Upper lobe of right lung (tissue), 1 donor: ENCODE measurements at regions not wholly inside any gene's neighbourhood (a gene's known extent, or its start where the extent isn't known, plus 50 kb on each side); places are given as distances from the start of the nearest gene placed in this dataset.

ENCODE experiments used
- ATAC-seq: fragments of 200-7000 bp; cut with Tn5 transposase; one replicate; pipeline ENCODE4 v1.9.1; 2020; ENCODE audit warnings: mild to moderate bottlenecking, moderate library complexity
- DNase-seq: peaks from one replicate; pipeline ENCODE4 v3.0.0-alpha.2; 2020
- H3K27ac ChIP-seq: fragments of 200-600 bp; one replicate; pipeline ENCODE4 v1.8.0; 2022
- H3K27me3 ChIP-seq: fragments of 200-600 bp; one replicate; pipeline ENCODE4 v1.8.0; 2022; ENCODE audit warnings: mild to moderate bottlenecking
- H3K36me3 ChIP-seq: fragments of 200-600 bp; one replicate; pipeline ENCODE4 v1.8.0; 2022
- H3K4me1 ChIP-seq: fragments of 200-600 bp; one replicate; pipeline ENCODE4 v1.8.0; 2022
- H3K4me3 ChIP-seq: fragments of 200-600 bp; one replicate; pipeline ENCODE4 v1.8.0; 2022; ENCODE audit warnings: mild to moderate bottlenecking
- H3K9me3 ChIP-seq: fragments of 200-600 bp; one replicate; pipeline ENCODE4 v1.8.0; 2022
- CTCF ChIP-seq: fragments of 200-600 bp; IDR thresholded peaks from one replicate; pipeline ENCODE4 v1.8.0; 2022; ENCODE audit warnings: antibody characterized with exemption
- intact Hi-C: fragments of 100-400 bp; cut with DNase I; formaldehyde crosslinking; loops from one replicate; pipeline ENCODE4 v1.11.0; 2022
- donor health status: DM: no; HTN: yes; CAD: no; lungs with severe emphysema.

GRCh38 chr5:67383451-67383850, 186.9 kb upstream of the CD180 start:
- no peaks in the 10 kb centered on the region for H3K9me3 ChIP-seq
- no peak overlapping the region for H3K27ac ChIP-seq
- DNase-seq (no peak), ATAC-seq (no peak)
- no peaks in the 10 kb centered on the region for H3K36me3 ChIP-seq
- intact Hi-C loops, result no loop called here
- no peak for TF ChIP-seq CTCF
- no peaks in the 10 kb centered on the region for H3K27me3 ChIP-seq
- H3K4me1 ChIP-seq, result no peaks in the 10 kb centered on the region
- H3K4me3 ChIP-seq, result no peak overlapping the region

DNA sequence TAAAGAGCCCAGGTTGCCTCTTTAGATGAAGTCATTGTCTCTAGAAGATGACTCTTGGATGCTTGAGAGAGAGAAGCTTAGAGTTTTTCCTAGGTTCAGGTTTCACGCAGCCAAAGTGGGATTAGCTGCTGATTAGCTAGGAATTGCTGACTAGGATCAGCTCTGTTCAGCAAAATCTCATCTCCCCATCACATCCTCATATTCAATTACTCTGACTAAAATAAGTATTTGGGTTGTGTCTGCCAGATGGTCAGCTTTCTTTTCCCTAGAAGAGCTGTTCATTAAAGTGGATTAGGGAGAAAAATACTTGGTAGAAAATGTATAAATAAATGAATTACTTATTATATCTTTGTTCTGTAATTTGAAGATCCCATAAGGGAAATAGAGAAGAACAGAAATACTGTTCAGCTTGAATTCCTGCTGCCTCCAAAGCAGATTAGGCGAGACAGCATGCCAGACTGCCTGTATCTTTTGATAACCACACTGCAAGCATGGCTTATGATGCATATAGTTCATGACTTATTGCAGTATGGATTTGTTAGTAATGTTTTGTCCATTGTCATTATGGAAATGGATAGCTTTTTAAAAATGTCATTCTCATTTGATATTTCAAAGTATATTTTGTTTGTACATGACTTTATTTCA, 184.8 kb upstream of the CD180 start:
- Histone ChIP-seq H3K4me1 (no peaks in the 10 kb centered on the region), H3K27me3 (no peaks in the 10 kb centered on the region), H3K9me3 (no peaks in the 10 kb centered on the region), H3K4me3 (no peak overlapping the region), H3K36me3 (no peaks in the 10 kb centered on the region), H3K27ac (no peak overlapping the region)
- intact Hi-C loops, result no loop called here
- TF ChIP-seq CTCF, result no peak
- DNase-seq, result no peak
- no peak for ATAC-seq

DNA sequence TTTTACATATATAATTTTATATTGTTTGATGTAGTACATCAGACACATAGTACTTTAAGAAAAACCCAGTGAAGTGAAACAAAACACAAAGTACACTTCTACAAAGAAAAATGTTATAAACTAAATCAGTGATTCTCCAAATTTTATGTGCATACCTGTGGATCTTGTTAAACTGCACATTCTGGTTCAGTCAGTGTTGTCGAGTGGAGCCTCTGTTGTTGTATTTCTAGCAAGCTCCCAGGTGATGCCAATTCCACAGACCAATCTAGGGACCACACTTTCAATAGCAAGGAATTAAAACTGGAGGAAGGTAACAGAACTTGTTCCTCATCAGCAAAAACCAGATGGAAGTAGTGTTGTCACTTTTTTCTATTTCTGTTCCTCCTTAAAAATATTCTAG, 183.8 kb upstream of the CD180 start:
- Histone ChIP-seq H3K36me3 (no peaks in the 10 kb centered on the region), H3K4me1 (no peaks in the 10 kb centered on the region), H3K27ac (no peak overlapping the region), H3K4me3 (no peak overlapping the region), H3K9me3 (no peaks in the 10 kb centered on the region), H3K27me3 (no peaks in the 10 kb centered on the region)
- intact Hi-C loops, result no loop called here
- no peak for TF ChIP-seq CTCF
- no peak for DNase-seq
- ATAC-seq, result no peak

- Histone ChIP-seq H3K4me1 (no peaks in the 10 kb centered on the region), H3K36me3 (no peaks in the 10 kb centered on the region), H3K27ac (no peak overlapping the region), H3K27me3 (no peaks in the 10 kb centered on the region), H3K4me3 (no peak overlapping the region), H3K9me3 (no peaks in the 10 kb centered on the region)
- intact Hi-C loops, result no loop called here
- DNase-seq (no peak), ATAC-seq (no peak)
- TF ChIP-seq CTCF, result no peak
Observed at GRCh38 chr5:67379753-67380152, 183.2 kb upstream of the CD180 start.

GRCh38 chr5:67378256-67378655, 181.7 kb upstream of the CD180 start:
- no peak for TF ChIP-seq CTCF
- intact Hi-C loops, result no loop called here
- no peak overlapping the region for H3K4me3 ChIP-seq
- DNase-seq, result no peak
- H3K27me3 ChIP-seq, result no peaks in the 10 kb centered on the region
- H3K9me3 ChIP-seq, result no peaks in the 10 kb centered on the region
- no peak overlapping the region for H3K27ac ChIP-seq
- no peaks in the 10 kb centered on the region for H3K4me1 ChIP-seq
- no peak for ATAC-seq
- no peaks in the 10 kb centered on the region for H3K36me3 ChIP-seq

DNA sequence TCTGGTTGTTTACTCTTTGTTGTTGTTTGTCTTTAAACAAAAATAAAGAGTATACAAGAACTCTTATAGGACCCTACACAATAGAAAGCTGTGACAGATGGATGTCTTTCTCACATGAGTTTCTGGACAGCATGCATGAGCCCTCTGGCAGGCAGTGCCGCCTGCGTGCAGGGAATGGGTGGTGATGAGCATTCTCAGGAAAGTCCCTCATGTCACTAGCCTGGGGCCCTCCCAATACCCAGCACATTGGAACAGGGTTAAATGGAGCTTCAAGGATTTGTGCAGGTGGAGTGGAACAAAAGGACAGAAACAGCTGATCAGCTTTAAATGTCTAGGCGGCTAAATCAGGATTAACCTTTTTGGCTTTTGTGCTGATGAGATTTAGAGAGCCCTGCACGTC, 181.0 kb upstream of the CD180 start:
- intact Hi-C loops, result no loop called here
- TF ChIP-seq CTCF, result no peak
- H3K36me3 ChIP-seq, result no peaks in the 10 kb centered on the region
- no peak overlapping the region for H3K4me3 ChIP-seq
- H3K27me3 ChIP-seq, result no peaks in the 10 kb centered on the region
- H3K9me3 ChIP-seq, result no peaks in the 10 kb centered on the region
- H3K27ac ChIP-seq, result no peak overlapping the region
- ATAC-seq, result no peak
- no peak for DNase-seq
- H3K4me1 ChIP-seq, result no peaks in the 10 kb centered on the region
